Stimulated activated naive CD8-positive, alpha-beta T cell treated with anti-CD3 and anti-CD28 coated beads, Interleukin-15, amount 100 ng/mL, for 72 hours (primary cell): ENCODE measurements at regions not wholly inside any gene's neighbourhood (a gene's known extent, or its start where the extent isn't known, plus 50 kb on each side); places are given as distances from the start of the nearest gene placed in this dataset.
"Not testable (repeated sequence)": the region's sequence is repeated elsewhere in the genome, so short reads cannot be mapped to it uniquely, and the experiment has no call there.

Source experiments
- ATAC-seq: fragments of 150-1000 bp; cut with Tn5 transposase; 2 replicates; pipeline ENCODE4 v1.10.0; 2021; ENCODE audit warnings: mild to moderate bottlenecking, moderate library complexity
- DNase-seq, 2 donors: peaks; one replicate each; pipeline ENCODE4 v3.0.0; 2021 to 2022
- H3K27ac Mint-ChIP-seq, 2 donors: one replicate each; pipeline ENCODE4 v1.8.0; 2022; ENCODE audit warnings: mild to moderate bottlenecking in 2 of 2, mixed read lengths in 2 of 2, moderate library complexity in 2 of 2
- H3K27me3 Mint-ChIP-seq: one replicate; pipeline ENCODE4 v1.8.0; 2022; ENCODE audit warnings: mixed read lengths
- H3K4me1 Mint-ChIP-seq: one replicate; pipeline ENCODE4 v1.8.0; 2022; ENCODE audit warnings: mild to moderate bottlenecking, mixed read lengths
- H3K4me3 Mint-ChIP-seq, 2 donors: one replicate each; pipeline ENCODE4 v1.8.0; 2022; ENCODE audit warnings: mild to moderate bottlenecking in 2 of 2, mixed read lengths in 2 of 2, moderate library complexity in 1 of 2
- H3K9me3 Mint-ChIP-seq, 2 donors: one replicate each; pipeline ENCODE4 v1.8.0; 2022; ENCODE audit warnings: mixed read lengths in 2 of 2

DNA sequence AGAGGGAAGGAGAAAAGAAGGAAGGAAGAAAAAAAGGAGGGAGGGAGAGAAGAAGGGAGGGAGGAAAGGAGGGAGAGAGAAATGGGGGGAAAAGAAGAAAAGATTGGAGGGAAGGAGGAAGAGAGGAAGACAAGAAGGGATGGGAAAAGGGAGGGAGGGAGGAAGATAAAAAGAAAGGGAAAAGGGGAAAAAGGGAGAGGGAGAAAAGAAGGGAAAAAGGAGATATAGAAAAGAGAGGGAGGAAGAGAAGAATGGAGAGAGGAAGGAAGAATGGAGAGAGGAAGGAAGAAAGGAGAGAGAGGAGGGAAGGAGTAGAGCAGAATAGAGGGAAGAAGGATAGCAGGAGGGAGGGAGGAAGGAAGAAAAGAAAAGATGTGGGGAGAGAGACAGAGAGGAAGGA is 334.6 kb downstream of the TSHZ3 start:
- no peaks in the 10 kb centered on the region for H3K9me3 Mint-ChIP-seq
- H3K27ac Mint-ChIP-seq, result no peak overlapping the region
- ATAC-seq, result no peak
- no peak for DNase-seq
- H3K27me3 Mint-ChIP-seq, result peaks cover 23% of the 10 kb centered on the region
- no peak overlapping the region for H3K4me3 Mint-ChIP-seq
- H3K4me1 Mint-ChIP-seq, result no peaks in the 10 kb centered on the region

DNA sequence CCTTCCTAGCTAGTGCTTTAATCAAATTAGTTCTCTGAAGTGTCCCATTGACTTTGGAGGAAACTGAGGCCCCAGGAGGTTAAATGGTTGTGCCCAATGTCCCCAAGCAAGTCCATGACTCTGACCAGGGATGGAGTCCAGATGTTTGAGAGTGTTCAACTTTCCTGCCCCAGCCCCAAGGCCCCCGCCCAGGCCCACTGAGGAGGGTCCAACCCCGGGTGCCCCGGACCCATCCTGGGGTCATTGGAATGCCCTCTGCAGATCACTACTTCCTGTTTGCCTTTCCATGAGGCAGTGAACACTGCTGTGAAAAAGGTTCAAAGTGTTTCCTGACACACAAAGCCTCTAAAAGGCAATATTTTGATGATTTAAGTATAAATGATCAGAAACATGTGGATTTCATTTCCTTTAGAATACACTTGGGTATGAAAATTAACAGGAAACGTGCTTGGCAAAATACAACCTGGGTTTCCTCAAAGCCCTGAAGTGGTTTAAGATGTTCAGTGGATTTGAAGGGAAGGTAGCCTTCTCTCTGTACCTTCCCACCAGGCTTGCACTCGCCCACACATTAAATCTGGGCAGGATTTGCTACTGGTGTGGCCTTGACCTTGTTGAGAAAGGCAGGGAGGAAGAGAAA is 335.7 kb downstream of the TSHZ3 start:
- H3K27me3 Mint-ChIP-seq, result peaks cover 16% of the 10 kb centered on the region
- no peaks in the 10 kb centered on the region for H3K9me3 Mint-ChIP-seq

GRCh38 chr19:31002518-31003244 is 346.6 kb downstream of the TSHZ3 start:
- H3K27me3 Mint-ChIP-seq, result peaks cover 12% of the 10 kb centered on the region
- peaks cover 4 to 17% of the 10 kb centered on the region in 2 donors for H3K9me3 Mint-ChIP-seq
- H3K4me3 Mint-ChIP-seq, result no peak overlapping the region
- no peaks in the 10 kb centered on the region for H3K4me1 Mint-ChIP-seq
- DNase-seq (no peak), ATAC-seq (no peak)
- no peak overlapping the region for H3K27ac Mint-ChIP-seq

More for the DNA sequence above, 335.7 kb downstream of the TSHZ3 start:
- ATAC-seq (no peak), DNase-seq (no peak)
- Mint-ChIP-seq H3K4me3 (no peak overlapping the region), H3K4me1 (no peaks in the 10 kb centered on the region), H3K27ac (no peak overlapping the region)

DNA sequence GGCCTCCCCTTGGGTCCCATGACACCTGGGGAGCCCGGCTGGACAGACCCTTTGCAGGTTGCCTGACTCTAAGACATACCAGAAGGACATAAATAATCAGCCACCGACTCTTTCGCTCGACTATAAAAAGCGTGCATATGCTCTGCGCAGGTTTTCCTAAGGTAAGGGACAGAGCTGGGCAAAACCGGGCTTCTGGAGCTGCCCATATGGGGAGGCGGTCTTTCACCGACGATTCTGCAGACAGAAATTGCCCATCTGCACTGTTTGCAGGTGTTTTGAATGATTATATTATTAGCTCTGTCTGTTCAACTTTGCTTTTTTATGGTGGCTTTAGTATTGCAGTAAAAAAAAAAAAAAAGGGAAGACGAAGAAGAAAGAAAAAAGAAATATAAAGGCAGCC is 347.2 kb downstream of the TSHZ3 start:
- H3K4me3 Mint-ChIP-seq, result no peak overlapping the region
- ATAC-seq (no peak), DNase-seq (no peak)
- H3K27ac Mint-ChIP-seq, result no peak overlapping the region
- H3K27me3 Mint-ChIP-seq, result peaks cover 12% of the 10 kb centered on the region
- peaks cover 4 to 17% of the 10 kb centered on the region in 2 donors for H3K9me3 Mint-ChIP-seq
- no peaks in the 10 kb centered on the region for H3K4me1 Mint-ChIP-seq

- Mint-ChIP-seq H3K9me3 (peaks cover 0 to 17% of the 10 kb centered on the region in 2 donors), H3K4me3 (no peak overlapping the region), H3K27ac (no peak overlapping the region), H3K27me3 (peaks cover 12% of the 10 kb centered on the region), H3K4me1 (no peaks in the 10 kb centered on the region)
- DNase-seq (no peak), ATAC-seq (no peak)
Measured at GRCh38 chr19:31000913-31001312, 348.3 kb downstream of the TSHZ3 start.

GRCh38 chr19:30999726-31000125 is 349.5 kb downstream of the TSHZ3 start:
- H3K27ac Mint-ChIP-seq, result no peak overlapping the region
- H3K9me3 Mint-ChIP-seq, result peaks cover 0 to 12% of the 10 kb centered on the region in 2 donors
- H3K4me3 Mint-ChIP-seq, result no peak overlapping the region
- ATAC-seq, result no peak
- no peak for DNase-seq
- peaks cover 12% of the 10 kb centered on the region for H3K27me3 Mint-ChIP-seq
- no peaks in the 10 kb centered on the region for H3K4me1 Mint-ChIP-seq

DNA sequence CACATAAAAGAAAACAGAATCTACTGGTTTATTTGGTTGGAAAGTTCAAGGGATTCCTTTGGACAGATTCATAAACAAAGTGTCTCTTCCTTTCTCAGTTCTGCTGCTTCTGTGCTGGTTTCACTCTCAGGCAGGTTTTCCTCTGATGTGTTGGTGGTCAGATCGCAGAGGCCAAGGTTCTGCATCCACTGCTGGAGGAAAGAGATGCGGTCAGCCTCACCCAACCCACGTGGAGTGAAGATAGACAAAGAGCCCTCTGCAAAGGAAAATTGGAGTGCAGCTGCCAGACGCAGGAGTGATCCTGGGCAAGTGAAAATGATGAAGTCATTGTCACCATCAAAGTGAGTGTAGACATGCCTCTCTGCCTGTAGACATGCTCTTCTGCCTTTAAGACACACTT is 352.0 kb downstream of the TSHZ3 start:
- H3K27ac Mint-ChIP-seq, result no peak overlapping the region
- ATAC-seq, result no peak
- DNase-seq, result no peak
- no peaks in the 10 kb centered on the region for H3K9me3 Mint-ChIP-seq
- no peak overlapping the region for H3K4me3 Mint-ChIP-seq
- peaks cover 12% of the 10 kb centered on the region for H3K27me3 Mint-ChIP-seq
- no peaks in the 10 kb centered on the region for H3K4me1 Mint-ChIP-seq

DNA sequence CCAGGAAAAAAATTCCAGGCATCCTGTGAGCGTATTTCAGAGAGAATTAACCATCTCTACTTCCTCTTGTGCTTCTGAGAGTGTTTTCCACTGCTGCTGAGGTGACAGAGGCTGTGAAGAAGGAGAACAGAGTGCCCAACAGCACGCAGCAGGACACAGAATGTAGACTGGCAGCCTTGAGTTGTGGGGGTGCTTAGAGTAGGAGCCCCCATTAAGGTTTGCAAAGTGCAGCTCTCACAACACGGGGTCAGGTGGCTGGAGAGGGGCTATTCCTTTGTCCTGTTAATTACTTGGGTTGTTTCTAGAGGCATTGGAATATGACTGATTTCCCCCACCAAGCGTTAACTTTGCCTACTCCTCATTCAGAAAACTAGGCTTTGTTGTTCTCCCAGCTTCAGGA is 370.6 kb downstream of the TSHZ3 start:
- Mint-ChIP-seq H3K4me1 (no peaks in the 10 kb centered on the region), H3K9me3 (peaks cover 7 to 12% of the 10 kb centered on the region in 2 donors), H3K4me3 (no peak overlapping the region), H3K27ac (no peak overlapping the region), H3K27me3 (no peaks in the 10 kb centered on the region)
- no peak for ATAC-seq
- DNase-seq, result no peak

GRCh38 chr19:30969591-30969990 is 379.6 kb downstream of the TSHZ3 start:
- no peaks in the 10 kb centered on the region for H3K9me3 Mint-ChIP-seq
- no peak for DNase-seq

GRCh38 chr19:30968841-30969399 is 380.3 kb downstream of the TSHZ3 start:
- DNase-seq, result no peak
- Mint-ChIP-seq H3K4me1 (no peaks in the 10 kb centered on the region), H3K9me3 (no peaks in the 10 kb centered on the region), H3K27me3 (no peaks in the 10 kb centered on the region), H3K4me3 (no peak overlapping the region), H3K27ac (no peak overlapping the region)
- ATAC-seq, result no peak

More at GRCh38 chr19:30969591-30969990, 379.6 kb downstream of the TSHZ3 start:
- Mint-ChIP-seq H3K27ac (no peak overlapping the region), H3K27me3 (no peaks in the 10 kb centered on the region), H3K4me1 (no peaks in the 10 kb centered on the region), H3K4me3 (no peak overlapping the region)
- no peak for ATAC-seq

GRCh38 chr19:30968210-30968609 is 381.0 kb downstream of the TSHZ3 start:
- Mint-ChIP-seq H3K27ac (no peak overlapping the region), H3K27me3 (no peaks in the 10 kb centered on the region), H3K4me3 (no peak overlapping the region), H3K4me1 (no peaks in the 10 kb centered on the region), H3K9me3 (no peaks in the 10 kb centered on the region)
- DNase-seq (no peak), ATAC-seq (no peak)

DNA sequence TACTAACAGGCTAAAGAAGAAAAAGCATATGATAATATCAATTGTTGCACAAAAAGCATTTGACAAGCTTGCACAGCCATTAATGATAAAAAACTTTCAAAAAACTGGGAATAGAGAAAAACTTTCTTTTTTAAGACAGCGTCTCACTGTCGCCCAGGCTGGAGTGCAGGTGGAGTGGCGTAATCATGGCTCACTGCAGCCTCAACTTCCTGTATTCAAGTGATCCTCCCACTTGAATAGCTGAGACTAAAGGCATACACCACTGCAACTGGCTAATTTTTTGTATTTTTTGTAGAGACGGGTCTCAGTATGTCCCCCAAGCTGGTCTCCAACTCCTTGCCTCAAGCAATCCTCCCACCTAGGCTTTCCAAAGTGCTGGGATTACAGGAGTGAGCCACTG is 382.8 kb downstream of the TSHZ3 start:
- DNase-seq (no peak), ATAC-seq (no peak)
- Mint-ChIP-seq H3K27ac (no peak overlapping the region), H3K9me3 (no peaks in the 10 kb centered on the region), H3K4me1 (no peaks in the 10 kb centered on the region), H3K4me3 (no peak overlapping the region), H3K27me3 (no peaks in the 10 kb centered on the region)

- peaks cover 35% of the 10 kb centered on the region for H3K27me3 Mint-ChIP-seq
- DNase-seq, result no peak
- no peaks in the 10 kb centered on the region for H3K9me3 Mint-ChIP-seq
- H3K4me3 Mint-ChIP-seq, result no peak overlapping the region
- peak overlapping the region in 1 of 2 donors; percentile 70 for H3K27ac Mint-ChIP-seq
- no peaks in the 10 kb centered on the region for H3K4me1 Mint-ChIP-seq
- no peak for ATAC-seq
Measured at GRCh38 chr19:30959011-30959410, 390.2 kb downstream of the TSHZ3 start.

DNA sequence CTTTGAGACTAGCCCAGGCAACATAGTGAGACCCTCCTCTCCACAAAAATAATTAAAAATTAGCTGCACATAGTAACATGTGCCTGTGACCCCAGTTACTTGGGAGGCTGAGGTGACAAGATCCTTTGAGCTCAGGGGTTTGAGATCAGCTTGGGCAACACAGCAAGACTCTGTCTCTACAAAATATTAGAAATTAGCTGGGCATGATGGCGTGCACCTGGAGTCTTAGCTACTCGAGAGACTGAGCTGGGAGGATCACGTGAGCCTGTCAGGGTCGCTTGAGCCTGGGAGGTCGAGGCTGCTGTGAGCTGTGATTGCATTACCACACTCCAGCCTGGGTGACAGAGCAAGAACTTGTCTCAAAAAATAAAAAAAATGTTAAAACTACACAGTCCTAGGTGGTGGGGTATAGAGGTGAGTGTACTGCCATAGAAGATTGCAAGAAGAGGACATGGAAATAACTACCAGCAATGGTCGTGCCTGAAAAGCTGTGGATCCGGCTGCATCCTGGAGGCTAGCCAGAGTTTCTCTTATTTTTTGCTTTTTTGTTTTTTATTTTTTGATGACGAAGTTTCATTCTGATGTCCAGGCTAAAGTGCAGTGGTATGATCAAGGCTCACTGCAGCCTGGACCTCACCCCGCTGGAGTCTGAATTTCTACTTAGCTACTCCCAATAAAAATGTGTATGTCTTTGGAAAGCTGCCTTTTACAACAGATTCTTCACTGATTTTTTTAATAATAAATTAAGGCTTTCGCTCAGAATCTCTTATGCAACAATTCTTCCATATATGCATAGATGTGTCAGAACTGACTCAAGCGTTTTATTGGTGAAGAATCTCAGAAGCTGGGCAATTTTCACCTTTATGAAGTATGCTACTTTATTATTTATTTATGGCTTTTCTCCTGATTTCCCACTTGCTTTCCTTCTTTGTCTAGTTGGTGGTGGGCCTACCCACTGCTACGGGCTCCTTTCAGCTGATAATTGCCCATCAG is 393.8 kb downstream of the TSHZ3 start:
- Mint-ChIP-seq H3K9me3 (no peaks in the 10 kb centered on the region), H3K27me3 (peaks cover 43% of the 10 kb centered on the region), H3K4me1 (no peaks in the 10 kb centered on the region), H3K27ac (no peak overlapping the region), H3K4me3 (no peak overlapping the region)
- DNase-seq, result no peak
- ATAC-seq, result no peak

- not testable (repeated sequence) for H3K27me3 Mint-ChIP-seq, ATAC-seq, H3K4me3 Mint-ChIP-seq, DNase-seq, H3K4me1 Mint-ChIP-seq, H3K9me3 Mint-ChIP-seq
- peak overlapping the region in 1 of 2 donors; percentile 57 for H3K27ac Mint-ChIP-seq
Measured at GRCh38 chr19:30944276-30944932, 404.8 kb downstream of the TSHZ3 start.
